H1 (cell line): ENCODE measurements at regions not wholly inside any gene's neighbourhood (a gene's known extent, or its start where the extent isn't known, plus 50 kb on each side); places are given as distances from the start of the nearest gene placed in this dataset.

Experiments used
- CTCF ChIA-PET: fragments of 300-600 bp; sonication (Branson Sonifier 250); formaldehyde crosslinking; loops from one replicate; lab custom pipeline; 2021; ENCODE audit not compliant: partially characterized antibody; lab: Charles Lee
- POLR2A ChIA-PET: fragments of 300-600 bp; sonication (Branson Sonifier 250); formaldehyde crosslinking; loops from one replicate; lab custom pipeline; 2021; ENCODE audit warnings: inconsistent platforms; ENCODE audit not compliant: partially characterized antibody; lab: Charles Lee
- DNase-seq, 2 experiments: peaks; one replicate each; pipeline versions ENCODE4 v3.0.0 to v3.0.0-alpha.2; 2010 to 2022; ENCODE audit warnings: low spot score in 2 of 2, low read depth in 1 of 2, mixed read lengths in 1 of 2
- FAIRE-seq: peaks from 2 replicates; lab custom pipeline; 2011; peaks lifted over from hg19 to GRCh38; lab: Jason Lieb, UNC
- H2AFZ ChIP-seq: 2 replicates; pipeline ENCODE4 v1.8.1; 2012; ENCODE audit warnings: low read length, inconsistent platforms
- H2AK5ac ChIP-seq: 2 replicates; pipeline ENCODE4 v1.6.1; 2013; ENCODE audit warnings: low read depth, low read length
- H2BK120ac ChIP-seq: replicated peaks from 2 replicates; pipeline ENCODE3; 2013; ENCODE audit warnings: low read depth, low read length, inconsistent platforms
- H2BK12ac ChIP-seq: 2 replicates; pipeline ENCODE4 v1.6.1; 2013; ENCODE audit warnings: low read depth, low read length
- H2BK15ac ChIP-seq: 2 replicates; pipeline ENCODE4 v1.6.1; 2013; ENCODE audit warnings: low read length
- H2BK20ac ChIP-seq: 2 replicates; pipeline ENCODE4 v1.6.1; 2013; ENCODE audit warnings: low read length
- H2BK5ac ChIP-seq: 2 replicates; pipeline ENCODE4 v1.6.1; 2013; ENCODE audit warnings: low read depth, low read length
- H3K14ac ChIP-seq: 2 replicates; pipeline ENCODE4 v1.6.1; 2013; ENCODE audit warnings: inconsistent platforms; ENCODE audit not compliant: insufficient read length
- H3K18ac ChIP-seq: 2 replicates; pipeline ENCODE4 v1.6.1; 2013; ENCODE audit warnings: low read length; ENCODE audit errors: extremely low read depth
- H3K23ac ChIP-seq: 2 replicates; pipeline ENCODE4 v1.6.1; 2013; ENCODE audit warnings: inconsistent platforms; ENCODE audit not compliant: insufficient read length
- H3K23me2 ChIP-seq: 2 replicates; pipeline ENCODE4 v1.6.1; 2013; ENCODE audit warnings: low read depth, low read length
- H3K27ac ChIP-seq: 2 replicates; pipeline ENCODE4 v1.6.1; 2011; ENCODE audit warnings: low read depth, low read length, inconsistent platforms
- H3K27me3 ChIP-seq, 4 experiments: replicated peaks in 1 of 4; 1 replicate in 1 of 4; 2 replicates in 3 of 4; pipeline versions ENCODE4 v1.6.1 to v1.8.1; 2011 to 2013; ENCODE audit warnings: low read length in 3 of 4, mild to moderate bottlenecking in 3 of 4, inconsistent platforms in 2 of 4, mixed read lengths in 2 of 4, moderate library complexity in 1 of 4; ENCODE audit not compliant: control insufficient read depth in 3 of 4, insufficient read depth in 3 of 4; ENCODE audit errors: extremely low read depth in 1 of 4
- H3K36me3 ChIP-seq, 4 experiments: 2 replicates each; pipeline versions ENCODE4 v1.6.1 to v1.8.1; 2011 to 2013; ENCODE audit warnings: mild to moderate bottlenecking in 4 of 4, low read length in 3 of 4, moderate library complexity in 2 of 4, control low read depth in 1 of 4, inconsistent platforms in 1 of 4; ENCODE audit not compliant: insufficient read depth in 4 of 4, control insufficient read depth in 2 of 4
- H3K4ac ChIP-seq: replicated peaks from 2 replicates; pipeline ENCODE3; 2013; ENCODE audit warnings: low read length, low read depth, mixed read lengths, inconsistent platforms; ENCODE audit not compliant: insufficient read length
- H3K4me1 ChIP-seq, 4 experiments: replicated peaks in 1 of 4; 1 replicate in 1 of 4; 2 replicates in 3 of 4; pipeline versions ENCODE4 v1.6.1 to v1.8.1; 2011 to 2013; ENCODE audit warnings: low read length in 3 of 4, inconsistent platforms in 2 of 4, mixed read lengths in 1 of 4; ENCODE audit not compliant: insufficient read depth in 4 of 4, control insufficient read depth in 3 of 4
- H3K4me2 ChIP-seq, 2 experiments: 2 replicates each; pipeline versions ENCODE4 v1.6.1 to v1.8.1; 2011 to 2013; ENCODE audit warnings: low read depth in 2 of 2, low read length in 2 of 2, control low read depth in 1 of 2, inconsistent platforms in 1 of 2, mild to moderate bottlenecking in 1 of 2; ENCODE audit not compliant: insufficient read depth in 1 of 2
- H3K4me3 ChIP-seq, 4 experiments: fragments of 200-600, 300-600 bp in 1 of 4; sonication (generic), shearing (Covaris generic), sonication (Bioruptor Twin) in 1 of 4; 2 replicates each; pipeline versions ENCODE4 v1.5.1 to v1.8.1; 2011 to 2016; ENCODE audit warnings: low read length in 4 of 4, low read depth in 3 of 4, control low read depth in 2 of 4, inconsistent platforms in 2 of 4, mild to moderate bottlenecking in 2 of 4, mixed read lengths in 1 of 4, moderate library complexity in 1 of 4; ENCODE audit not compliant: insufficient read depth in 2 of 4; ENCODE audit errors: extremely low read depth in 1 of 4
- H3K56ac ChIP-seq: replicated peaks from 2 replicates; pipeline ENCODE3; 2013; ENCODE audit warnings: low read depth, mild to moderate bottlenecking, mixed read lengths, low read length, inconsistent platforms; ENCODE audit not compliant: insufficient read length
- H3K79me1 ChIP-seq: 2 replicates; pipeline ENCODE4 v1.6.1; 2013; ENCODE audit warnings: low read depth, low read length, control low read depth
- H3K79me2 ChIP-seq, 2 experiments: 2 replicates each; pipeline versions ENCODE4 v1.6.1 to v1.8.1; 2012 to 2013; ENCODE audit warnings: low read length in 2 of 2, mild to moderate bottlenecking in 2 of 2, inconsistent platforms in 1 of 2; ENCODE audit not compliant: insufficient read depth in 2 of 2, control insufficient read depth in 1 of 2
- H3K9ac ChIP-seq, 4 experiments: replicated peaks in 1 of 4; 1 replicate in 1 of 4; 2 replicates in 3 of 4; pipeline versions ENCODE4 v1.6.1 to v1.8.1; 2011 to 2013; ENCODE audit warnings: low read depth in 3 of 4, low read length in 3 of 4, control low read depth in 2 of 4, mild to moderate bottlenecking in 2 of 4, moderate library complexity in 2 of 4, inconsistent platforms in 1 of 4; ENCODE audit errors: extremely low read depth in 1 of 4
- H3K9me3 ChIP-seq, 2 experiments: 2 replicates each; pipeline versions ENCODE4 v1.6.1 to v1.8.1; 2012 to 2013; ENCODE audit warnings: mild to moderate bottlenecking in 2 of 2, moderate library complexity in 2 of 2, control low read depth in 1 of 2, inconsistent platforms in 1 of 2, low read depth in 1 of 2, low read length in 1 of 2, mixed read lengths in 1 of 2; ENCODE audit not compliant: insufficient read depth in 2 of 2
- H4K20me1 ChIP-seq, 2 experiments: replicated peaks in 1 of 2; 2 replicates each; pipeline versions ENCODE3 to v1.8.1; 2011 to 2013; ENCODE audit warnings: inconsistent platforms in 2 of 2, low read length in 2 of 2, mild to moderate bottlenecking in 1 of 2; ENCODE audit not compliant: insufficient read depth in 2 of 2, control insufficient read depth in 1 of 2
- H4K5ac ChIP-seq: 2 replicates; pipeline ENCODE4 v1.6.1; 2013; ENCODE audit warnings: low read length, low read depth, mixed read lengths, inconsistent platforms; ENCODE audit not compliant: insufficient read length
- H4K8ac ChIP-seq: 2 replicates; pipeline ENCODE4 v1.8.0; 2013; ENCODE audit warnings: mild to moderate bottlenecking, moderate library complexity, low read length, inconsistent platforms; ENCODE audit not compliant: insufficient read depth; ENCODE audit errors: extremely low read depth
- H4K91ac ChIP-seq: replicated peaks from 2 replicates; pipeline ENCODE3; 2013; ENCODE audit warnings: low read length, mixed read lengths, inconsistent platforms; ENCODE audit not compliant: insufficient read length
- BRCA1 ChIP-seq: IDR thresholded peaks from 2 replicates; pipeline ENCODE4 v1.6.1; 2012; ENCODE audit warnings: low read depth, low read length, improper control_type of control experiment
- WGBS, 2 experiments: shearing (Covaris generic) in 1 of 2; methylation state at CpG; one replicate each; pipeline versions ENCODE4 v1.1.6 to v1.1.7; 2013 to 2015; ENCODE audit warnings: low lambda C conversion rate in 2 of 2, mixed read lengths in 2 of 2, inconsistent platforms in 1 of 2, low coverage in 1 of 2, missing lambda C conversion rate in 1 of 2; ENCODE audit not compliant: insufficient replicate concordance in 2 of 2, insufficient coverage in 1 of 2, insufficient read length in 1 of 2; ENCODE audit errors: extremely low coverage in 1 of 2, missing lambda C conversion rate in 1 of 2; 5-methylcytosine and 5-hydroxymethylcytosine counted together
- TF ChIP-seq, protein P1 (sequence below): IDR thresholded peaks from 2 replicates; pipeline ENCODE4 v1.6.1; 2012; ENCODE audit warnings: low read length, inconsistent platforms

GRCh38 chr11:91104237-91104636 lies 881.4 kb upstream of the CHORDC1 start:
- H2BK20ac ChIP-seq, result no peak overlapping the region
- H4K91ac ChIP-seq, result no peak overlapping the region
- H2BK5ac ChIP-seq, result no peak overlapping the region
- DNase-seq (no peak), FAIRE-seq (no peak)
- H3K27me3 ChIP-seq, result no peaks in the 10 kb centered on the region
- H4K20me1 ChIP-seq, result no peaks in the 10 kb centered on the region
- H3K14ac ChIP-seq, result no peak overlapping the region
- no peak overlapping the region for H3K9ac ChIP-seq
- no peaks in the 10 kb centered on the region for H3K79me2 ChIP-seq
- no peak overlapping the region for H3K4ac ChIP-seq
- WGBS, 2 experiments, result 98% methylated on average over 2 of the region's 2 CpGs; no CpG with 5 or more reads in 1 of the 2 experiments
- H3K4me1 ChIP-seq, result no peaks in the 10 kb centered on the region
- H3K23ac ChIP-seq, result no peak overlapping the region
- H2AFZ ChIP-seq, result no peak overlapping the region
- no peak overlapping the region for H3K56ac ChIP-seq
- no peak overlapping the region for H4K5ac ChIP-seq
- no peak overlapping the region for H2BK15ac ChIP-seq
- CTCF ChIA-PET, result no interaction called here
- no peak overlapping the region for H3K4me2 ChIP-seq
- no peaks in the 10 kb centered on the region for H3K79me1 ChIP-seq
- H3K18ac ChIP-seq, result no peak overlapping the region
- no peak overlapping the region for H3K27ac ChIP-seq
- no peak overlapping the region for H2AK5ac ChIP-seq
- no peak overlapping the region for H3K4me3 ChIP-seq
- TF ChIP-seq, protein P1, sequence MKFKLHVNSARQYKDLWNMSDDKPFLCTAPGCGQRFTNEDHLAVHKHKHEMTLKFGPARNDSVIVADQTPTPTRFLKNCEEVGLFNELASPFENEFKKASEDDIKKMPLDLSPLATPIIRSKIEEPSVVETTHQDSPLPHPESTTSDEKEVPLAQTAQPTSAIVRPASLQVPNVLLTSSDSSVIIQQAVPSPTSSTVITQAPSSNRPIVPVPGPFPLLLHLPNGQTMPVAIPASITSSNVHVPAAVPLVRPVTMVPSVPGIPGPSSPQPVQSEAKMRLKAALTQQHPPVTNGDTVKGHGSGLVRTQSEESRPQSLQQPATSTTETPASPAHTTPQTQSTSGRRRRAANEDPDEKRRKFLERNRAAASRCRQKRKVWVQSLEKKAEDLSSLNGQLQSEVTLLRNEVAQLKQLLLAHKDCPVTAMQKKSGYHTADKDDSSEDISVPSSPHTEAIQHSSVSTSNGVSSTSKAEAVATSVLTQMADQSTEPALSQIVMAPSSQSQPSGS, result no peak
- TF ChIP-seq BRCA1, result no peak
- TF ChIP-seq, all 59 proteins: peak for 0
- Histone ChIP-seq H2BK12ac (no peak overlapping the region), H3K9me3 (no peaks in the 10 kb centered on the region), H4K8ac (no peak overlapping the region), H3K36me3 (no peaks in the 10 kb centered on the region), H3K23me2 (no peaks in the 10 kb centered on the region), H2BK120ac (no peak overlapping the region)
- POLR2A ChIA-PET, result no interaction called here
